ENCODE measurements at regions not wholly inside any gene's neighbourhood (a gene's known extent, or its start where the extent isn't known, plus 50 kb on each side); places are given as distances from the start of the nearest gene placed in this dataset.
A peak's percentile ranks its signal among the peaks of the same experiment; 100 is the strongest.

- no peaks in the 10 kb centered on the region for H3K36me3 ChIP-seq
- H3K27ac ChIP-seq = no peak overlapping the region
- H3K4me1 ChIP-seq = no peaks in the 10 kb centered on the region
- no peaks in the 10 kb centered on the region for H3K9me3 ChIP-seq
- WGBS, 2 donors = 76% methylated on average over 4 of the region's 4 CpGs
- TF ChIP-seq EP300 (IDR thresholded peaks at IDR 0.05) (no peak), CTCF (IDR thresholded peaks at IDR 0.05) (no peak), POLR2AphosphoS5 (IDR thresholded peaks at IDR 0.05) (no peak), POLR2A (IDR thresholded peaks at IDR 0.05) (no peak)
- H3K4me3 ChIP-seq = no peak overlapping the region
- no peaks in the 10 kb centered on the region for H3K27me3 ChIP-seq
- no peak for DNase-seq
- no peak for ATAC-seq (ENCODE audit: low FRiP score in 2 of 2)
These were observed 334.9 kb upstream of the ADGRL3 start for GRCh38 chr4:60865273-60865672.

- 79 to 89% methylated on average over 3 of the region's 3 CpGs for WGBS, 2 donors
- ATAC-seq (ENCODE audit: low FRiP score in 2 of 2) = no peak
- DNase-seq = no peak
- no peak for TF ChIP-seq POLR2A (IDR thresholded peaks at IDR 0.05)
- TF ChIP-seq CTCF (IDR thresholded peaks at IDR 0.05) = no peak
- TF ChIP-seq EP300 (IDR thresholded peaks at IDR 0.05) = no peak
- no peak for TF ChIP-seq POLR2AphosphoS5 (IDR thresholded peaks at IDR 0.05)
- no peak overlapping the region for H3K27ac ChIP-seq
- H3K36me3 ChIP-seq = no peaks in the 10 kb centered on the region
- no peaks in the 10 kb centered on the region for H3K4me1 ChIP-seq
- H3K4me3 ChIP-seq = no peak overlapping the region
- H3K27me3 ChIP-seq = no peaks in the 10 kb centered on the region
- H3K9me3 ChIP-seq = no peaks in the 10 kb centered on the region
These were observed 331.7 kb upstream of the ADGRL3 start for GRCh38 chr4:60868232-60868960.

GRCh38 chr4:60879135-60879701, 320.9 kb upstream of the ADGRL3 start:
- TF ChIP-seq CTCF (IDR thresholded peaks at IDR 0.05) (no peak), POLR2AphosphoS5 (IDR thresholded peaks at IDR 0.05) (no peak), EP300 (IDR thresholded peaks at IDR 0.05) (no peak), POLR2A (IDR thresholded peaks at IDR 0.05) (no peak)
- ATAC-seq (ENCODE audit: low FRiP score in 2 of 2) = no peak
- Histone ChIP-seq H3K27me3 (no peaks in the 10 kb centered on the region), H3K4me1 (no peaks in the 10 kb centered on the region), H3K4me3 (no peak overlapping the region), H3K9me3 (no peaks in the 10 kb centered on the region), H3K27ac (no peak overlapping the region), H3K36me3 (no peaks in the 10 kb centered on the region)
- DNase-seq = no peak
- WGBS, 2 donors = 83 to 85% methylated on average over 1 of the region's 1 CpG

- no peak overlapping the region for H3K27ac ChIP-seq
- no peaks in the 10 kb centered on the region for H3K36me3 ChIP-seq
- H3K4me1 ChIP-seq = no peaks in the 10 kb centered on the region
- H3K4me3 ChIP-seq = peak overlapping the region in 1 of 4 donors; percentile 1
- 29 to 40% methylated on average over 7 of the region's 7 CpGs for WGBS, 2 donors
- DNase-seq (no peak), ATAC-seq (ENCODE audit: low FRiP score in 2 of 2) (no peak)
- no peaks in the 10 kb centered on the region for H3K9me3 ChIP-seq
- no peaks in the 10 kb centered on the region for H3K27me3 ChIP-seq
- TF ChIP-seq POLR2A (IDR thresholded peaks at IDR 0.05) = no peak
- no peak for TF ChIP-seq POLR2AphosphoS5 (IDR thresholded peaks at IDR 0.05)
These were observed 315.5 kb upstream of the ADGRL3 start for GRCh38 chr4:60884587-60884986.

- H3K27me3 ChIP-seq = no peaks in the 10 kb centered on the region
- DNase-seq (no peak), ATAC-seq (ENCODE audit: low FRiP score in 2 of 2) (no peak)
- WGBS, 2 donors = 51 to 56% methylated on average over 2 of the region's 2 CpGs
- no peaks in the 10 kb centered on the region for H3K4me1 ChIP-seq
- TF ChIP-seq POLR2AphosphoS5 (IDR thresholded peaks at IDR 0.05) (no peak), EP300 (IDR thresholded peaks at IDR 0.05) (no peak), POLR2A (IDR thresholded peaks at IDR 0.05) (no peak), CTCF (IDR thresholded peaks at IDR 0.05) (no peak)
- no peak overlapping the region for H3K4me3 ChIP-seq
- no peaks in the 10 kb centered on the region for H3K36me3 ChIP-seq
- no peak overlapping the region for H3K27ac ChIP-seq
- H3K9me3 ChIP-seq = no peaks in the 10 kb centered on the region
These were observed 315.1 kb upstream of the ADGRL3 start for GRCh38 chr4:60885011-60885410.

All from upper lobe of left lung (tissue), 6 donors.